ENCODE measurements at regions not wholly inside any gene's neighbourhood (a gene's known extent, or its start where the extent isn't known, plus 50 kb on each side); places are given as distances from the start of the nearest gene placed in this dataset.

GRCh38 chr2:45177870-45178269 lies 168.6 kb upstream of the SIX2 start:
- TF ChIP-seq POLR2A (IDR thresholded peaks at IDR 0.05) (no peak), CTCF (IDR thresholded peaks at IDR 0.05) (no peak)

All from body of pancreas (tissue), 4 donors.